Activated CD4-positive, alpha-beta memory T cell treated with anti-CD3 and anti-CD28 coated beads for 36 hours (primary cell): ENCODE measurements at regions not wholly inside any gene's neighbourhood (a gene's known extent, or its start where the extent isn't known, plus 50 kb on each side); places are given as distances from the start of the nearest gene placed in this dataset.

ENCODE experiments used
- CTCF ChIA-PET: fragments of 350-600 bp; sonication (Branson Sonifier 250); formaldehyde crosslinking; loops from one replicate; lab custom pipeline; 2021; ENCODE audit warnings: antibody characterized with exemption, inconsistent platforms; lab: Charles Lee
- POLR2A ChIA-PET: fragments of 350-600 bp; sonication (Branson Sonifier 250); formaldehyde crosslinking; loops from one replicate; lab custom pipeline; 2021; ENCODE audit warnings: antibody characterized with exemption; lab: Charles Lee
- DNase-seq: peaks from one replicate; pipeline ENCODE4 v3.0.0-alpha.2; 2020
- H3K27ac Mint-ChIP-seq: one replicate; pipeline ENCODE4 v1.8.0; 2021; ENCODE audit warnings: mixed read lengths
- H3K27me3 Mint-ChIP-seq: one replicate; pipeline ENCODE4 v1.8.0; 2021; ENCODE audit warnings: mixed read lengths
- H3K36me3 Mint-ChIP-seq: one replicate; pipeline ENCODE4 v1.8.0; 2021; ENCODE audit warnings: mixed read lengths
- H3K4me1 Mint-ChIP-seq: one replicate; pipeline ENCODE4 v1.8.0; 2021; ENCODE audit warnings: low read depth, mixed read lengths
- H3K4me3 Mint-ChIP-seq: one replicate; pipeline ENCODE4 v1.8.0; 2021; ENCODE audit warnings: mild to moderate bottlenecking, mixed read lengths
- H3K9me3 Mint-ChIP-seq: one replicate; pipeline ENCODE4 v1.8.0; 2021; ENCODE audit warnings: mixed read lengths
- intact Hi-C: fragments of 100-400 bp; cut with micrococcal nuclease; formaldehyde crosslinking; loops from one replicate; pipeline ENCODE4 v1.15.1; 2023

DNA sequence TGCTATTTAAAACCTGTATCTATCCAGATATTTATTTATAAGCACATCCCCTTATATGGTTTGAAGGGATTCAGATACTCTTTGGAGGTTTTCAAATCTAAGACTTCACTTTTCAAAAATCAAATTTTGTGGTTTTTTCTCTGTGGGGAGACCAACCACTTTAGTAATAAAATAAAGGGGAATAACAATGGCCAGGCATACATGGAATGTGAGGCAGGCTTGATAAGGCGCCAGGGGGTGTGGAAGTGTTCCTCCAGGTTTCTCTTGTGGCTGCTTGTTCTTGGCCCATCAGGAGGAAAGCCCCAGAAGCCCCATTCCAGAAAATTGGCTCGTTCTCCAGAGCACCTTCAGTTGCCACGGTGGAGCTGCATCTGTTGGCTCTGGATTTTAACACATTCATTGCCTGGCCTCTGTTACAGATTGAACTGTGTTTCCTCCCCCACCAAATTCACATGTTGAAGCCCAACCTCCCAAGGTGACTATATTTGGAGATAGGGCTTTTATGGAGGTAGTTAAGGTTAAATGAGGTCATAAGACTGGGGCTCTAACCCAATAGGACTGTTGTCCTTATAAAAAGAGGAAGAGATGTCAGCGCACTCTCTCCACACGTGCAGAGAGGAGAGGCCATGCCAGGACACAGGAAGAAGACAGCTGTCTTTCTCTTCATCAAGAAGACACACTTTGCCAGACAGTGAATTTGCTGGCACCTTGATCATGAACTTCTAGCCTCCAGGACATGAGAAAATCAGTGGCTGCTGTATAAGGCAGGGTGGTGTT lies 195.9 kb downstream of the TMEM38B start:
- ChIA-PET CTCF (interaction anchor here (4.1 kb wide), 1 partner anchor 8 kb away, joined by 14 read pairs; no protein-coding TSS in a partner anchor), POLR2A (no interaction called here)
- Mint-ChIP-seq H3K4me3 (no peak overlapping the region), H3K4me1 (no peaks in the 10 kb centered on the region), H3K36me3 (no peaks in the 10 kb centered on the region), H3K27me3 (no peaks in the 10 kb centered on the region), H3K27ac (no peak overlapping the region), H3K9me3 (no peaks in the 10 kb centered on the region)
- intact Hi-C loops = no loop called here
- no peak for DNase-seq

DNA sequence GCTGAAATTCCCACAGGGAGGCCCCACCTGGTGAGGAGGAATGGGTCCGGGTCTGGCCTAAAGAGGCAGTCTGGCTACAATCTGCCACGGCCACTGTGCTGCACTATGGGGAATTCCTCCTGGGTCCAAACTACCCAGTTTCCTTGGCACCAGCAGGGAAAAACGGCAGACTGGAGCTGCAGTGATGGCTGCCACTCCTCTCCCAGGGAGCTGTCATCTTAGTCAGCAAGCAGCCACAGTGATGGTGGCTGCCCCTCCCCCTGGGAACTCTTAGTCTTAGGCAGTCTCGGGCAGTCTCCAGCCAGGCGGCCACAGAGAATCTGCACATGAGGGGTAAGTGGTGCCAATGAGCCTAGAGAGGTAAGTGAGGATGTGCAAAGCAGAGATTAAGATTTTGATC lies 205.8 kb downstream of the TMEM38B start:
- H3K36me3 Mint-ChIP-seq = no peaks in the 10 kb centered on the region
- no peak overlapping the region for H3K4me3 Mint-ChIP-seq
- H3K27ac Mint-ChIP-seq = no peak overlapping the region
- intact Hi-C loops = no loop called here
- H3K9me3 Mint-ChIP-seq = no peaks in the 10 kb centered on the region
- H3K4me1 Mint-ChIP-seq = no peaks in the 10 kb centered on the region
- POLR2A ChIA-PET = no interaction called here
- DNase-seq = no peak
- CTCF ChIA-PET = no interaction called here
- peaks cover 3% of the 10 kb centered on the region for H3K27me3 Mint-ChIP-seq

DNA sequence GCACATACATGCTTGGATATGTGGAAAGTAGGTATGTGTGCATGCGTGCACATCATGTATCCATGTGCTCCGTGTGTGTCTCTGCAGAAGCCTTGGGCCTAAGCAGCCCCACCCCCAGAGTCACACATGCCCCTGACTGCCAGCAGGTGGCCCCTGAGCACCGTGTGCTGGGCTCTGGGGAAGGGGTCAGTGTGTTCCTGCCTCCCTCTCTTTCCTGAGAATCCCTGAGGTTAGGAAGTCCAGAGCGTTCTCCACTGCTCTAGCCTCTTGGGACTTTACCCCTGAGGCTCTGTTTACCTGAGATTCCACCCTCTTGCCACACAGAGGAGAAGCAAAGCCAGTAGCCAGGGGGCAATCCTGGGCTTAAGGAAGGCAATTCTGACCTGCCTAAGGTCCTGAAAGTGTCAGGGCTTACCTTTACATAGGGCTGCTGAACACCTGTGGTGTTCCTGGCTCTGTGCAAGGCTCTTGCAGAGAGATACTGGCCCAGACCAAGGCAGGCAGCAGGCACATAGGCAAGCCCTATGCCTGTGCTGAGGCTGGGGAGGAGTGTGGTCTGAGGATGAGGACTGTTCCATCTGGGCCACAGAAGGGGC lies 207.3 kb downstream of the TMEM38B start:
- H3K9me3 Mint-ChIP-seq = no peaks in the 10 kb centered on the region
- H3K4me1 Mint-ChIP-seq = no peaks in the 10 kb centered on the region
- DNase-seq = no peak
- H3K27ac Mint-ChIP-seq = no peak overlapping the region
- ChIA-PET CTCF (no interaction called here), POLR2A (no interaction called here)
- no peak overlapping the region for H3K4me3 Mint-ChIP-seq
- intact Hi-C loops = no loop called here
- no peaks in the 10 kb centered on the region for H3K36me3 Mint-ChIP-seq
- H3K27me3 Mint-ChIP-seq = peaks cover 3% of the 10 kb centered on the region

DNA sequence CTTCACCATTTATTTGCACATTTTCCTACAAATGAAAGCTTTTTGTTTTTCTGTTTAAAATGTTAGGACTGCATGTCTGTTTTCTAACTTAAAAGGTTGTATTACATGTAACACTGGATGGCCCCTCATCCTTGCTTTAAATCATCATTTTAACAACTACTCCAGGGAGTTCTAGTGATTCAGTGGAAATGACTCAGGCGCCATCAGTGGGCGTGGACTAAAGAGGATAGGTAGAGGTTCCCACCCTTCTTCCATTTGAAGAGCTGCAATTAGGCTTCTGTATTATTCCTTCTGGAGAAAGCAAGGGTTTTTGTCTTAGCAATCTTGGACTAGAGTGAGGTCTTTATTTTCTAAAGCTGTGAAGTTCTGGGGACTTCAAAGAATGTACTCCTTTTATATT lies 213.7 kb downstream of the TMEM38B start:
- H3K27ac Mint-ChIP-seq = no peak overlapping the region
- no peaks in the 10 kb centered on the region for H3K36me3 Mint-ChIP-seq
- ChIA-PET CTCF (interaction anchor here (1.0 kb wide), 1 partner anchor 27 kb away, joined by 3 read pairs; no protein-coding TSS in a partner anchor), POLR2A (no interaction called here)
- H3K27me3 Mint-ChIP-seq = no peaks in the 10 kb centered on the region
- no peaks in the 10 kb centered on the region for H3K9me3 Mint-ChIP-seq
- H3K4me1 Mint-ChIP-seq = no peaks in the 10 kb centered on the region
- no peak for DNase-seq
- no peak overlapping the region for H3K4me3 Mint-ChIP-seq
- intact Hi-C loops = no loop called here

DNA sequence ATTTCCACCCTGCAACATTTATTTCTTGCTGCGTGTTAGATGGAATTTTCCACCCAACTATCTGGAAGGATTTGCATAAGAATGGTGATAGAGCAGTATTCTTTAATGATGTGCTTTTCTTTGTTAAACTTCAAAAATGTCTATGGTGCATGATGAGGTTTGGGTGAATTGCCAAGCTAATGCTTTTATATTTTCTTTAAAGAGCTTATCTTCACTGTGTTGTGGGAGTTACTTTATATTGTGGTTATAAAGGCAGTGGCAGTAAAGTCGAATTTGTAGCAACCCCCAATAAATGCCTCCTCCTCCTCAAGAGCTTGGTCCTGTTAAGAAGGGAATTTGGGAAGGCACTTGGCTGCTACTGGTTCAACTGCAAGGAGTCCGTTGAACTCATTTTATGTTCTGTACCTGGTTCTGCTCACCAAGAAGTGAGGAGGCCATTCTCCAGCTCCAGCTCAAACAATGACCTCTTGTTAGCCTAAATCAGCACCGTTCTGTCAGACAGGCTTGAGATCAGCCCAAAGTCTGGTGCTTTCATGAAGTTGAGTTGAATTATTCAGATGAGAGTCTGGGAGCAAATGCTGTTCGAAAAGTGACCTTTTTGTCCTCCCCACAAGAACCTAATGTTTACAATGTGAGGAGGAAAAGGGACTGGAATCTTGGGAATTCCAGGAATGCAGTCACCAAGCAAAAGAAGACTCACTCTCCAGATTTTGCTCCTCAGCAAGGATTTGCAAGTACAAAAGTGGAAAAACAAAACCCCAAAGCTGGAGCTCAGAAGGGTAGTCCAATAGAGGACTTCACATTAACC lies 217.0 kb downstream of the TMEM38B start:
- CTCF ChIA-PET = no interaction called here
- no peaks in the 10 kb centered on the region for H3K4me1 Mint-ChIP-seq
- POLR2A ChIA-PET = no interaction called here
- intact Hi-C loops = no loop called here
- no peaks in the 10 kb centered on the region for H3K27me3 Mint-ChIP-seq
- DNase-seq = no peak
- H3K9me3 Mint-ChIP-seq = no peaks in the 10 kb centered on the region
- H3K36me3 Mint-ChIP-seq = no peaks in the 10 kb centered on the region
- no peak overlapping the region for H3K27ac Mint-ChIP-seq
- no peak overlapping the region for H3K4me3 Mint-ChIP-seq

DNA sequence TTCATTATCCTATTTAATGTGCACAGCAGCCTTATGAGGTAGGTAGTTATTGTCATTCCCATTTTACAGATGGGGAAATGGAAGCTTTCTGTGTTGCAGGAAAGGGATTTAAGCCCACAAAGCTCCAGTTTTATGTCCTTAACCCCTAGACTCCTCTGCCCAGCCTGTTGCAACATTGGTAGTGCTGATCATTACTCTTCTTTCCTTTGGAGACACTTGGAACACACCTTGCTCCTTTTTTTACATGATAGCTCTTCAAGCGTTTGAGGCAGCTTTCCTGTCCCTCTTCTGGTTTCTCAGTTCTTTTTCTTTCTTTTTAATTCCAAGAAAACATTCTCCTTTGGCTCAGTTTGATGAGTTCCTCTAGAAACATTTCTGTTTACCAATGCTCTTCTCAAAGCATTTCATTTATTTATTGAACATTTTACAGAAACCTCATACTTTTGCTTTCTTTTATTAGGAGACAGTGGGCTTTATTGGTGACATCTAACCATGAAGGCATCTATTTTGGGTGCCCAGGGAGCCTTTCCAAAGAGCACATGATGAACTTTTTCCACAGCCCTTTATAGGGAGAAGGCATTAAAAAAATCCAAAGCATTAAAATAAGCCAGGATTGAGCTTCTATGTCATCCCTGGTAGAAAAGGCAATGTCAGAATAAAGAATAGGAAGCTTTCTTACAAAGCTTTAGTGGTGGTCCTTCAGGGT lies 218.0 kb downstream of the TMEM38B start:
- Mint-ChIP-seq H3K36me3 (no peaks in the 10 kb centered on the region), H3K9me3 (no peaks in the 10 kb centered on the region), H3K27me3 (no peaks in the 10 kb centered on the region), H3K4me3 (no peak overlapping the region), H3K27ac (no peak overlapping the region), H3K4me1 (no peaks in the 10 kb centered on the region)
- no peak for DNase-seq
- intact Hi-C loops = no loop called here
- ChIA-PET POLR2A (no interaction called here), CTCF (no interaction called here)

DNA sequence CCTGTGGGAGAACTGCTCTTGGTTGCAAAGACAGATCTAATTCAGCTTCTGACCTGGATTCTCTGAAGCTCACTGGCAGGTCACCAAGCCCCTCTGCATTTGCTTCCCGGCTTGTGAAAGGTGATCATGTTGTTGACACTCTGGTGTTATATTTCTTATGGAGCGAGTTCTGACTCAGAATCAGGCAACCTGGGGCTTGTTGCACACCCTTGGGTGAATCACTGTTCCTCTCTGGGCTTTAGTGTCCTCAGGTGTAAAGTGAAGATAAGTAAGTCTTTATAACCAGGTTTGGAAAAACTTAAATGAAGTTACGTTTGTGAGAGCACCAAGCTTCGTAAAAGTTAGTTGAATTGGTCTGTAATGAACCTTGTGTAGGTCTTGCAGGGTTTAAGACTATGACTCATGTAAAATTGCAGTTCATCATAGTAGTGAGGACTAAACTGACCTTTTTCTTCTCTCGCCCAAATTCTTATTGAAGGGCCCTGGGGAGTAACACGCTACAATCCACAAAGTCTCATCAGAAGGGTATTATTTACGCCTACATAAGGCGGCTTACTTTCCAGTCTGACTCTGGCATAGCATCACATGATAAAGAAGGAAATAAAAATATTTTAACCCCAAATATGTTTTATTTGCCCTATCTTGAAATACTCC lies 218.6 kb downstream of the TMEM38B start:
- ChIA-PET POLR2A (no interaction called here), CTCF (no interaction called here)
- Mint-ChIP-seq H3K4me1 (no peaks in the 10 kb centered on the region), H3K9me3 (no peaks in the 10 kb centered on the region), H3K27me3 (no peaks in the 10 kb centered on the region), H3K36me3 (no peaks in the 10 kb centered on the region), H3K27ac (no peak overlapping the region), H3K4me3 (no peak overlapping the region)
- DNase-seq = no peak
- intact Hi-C loops = no loop called here

DNA sequence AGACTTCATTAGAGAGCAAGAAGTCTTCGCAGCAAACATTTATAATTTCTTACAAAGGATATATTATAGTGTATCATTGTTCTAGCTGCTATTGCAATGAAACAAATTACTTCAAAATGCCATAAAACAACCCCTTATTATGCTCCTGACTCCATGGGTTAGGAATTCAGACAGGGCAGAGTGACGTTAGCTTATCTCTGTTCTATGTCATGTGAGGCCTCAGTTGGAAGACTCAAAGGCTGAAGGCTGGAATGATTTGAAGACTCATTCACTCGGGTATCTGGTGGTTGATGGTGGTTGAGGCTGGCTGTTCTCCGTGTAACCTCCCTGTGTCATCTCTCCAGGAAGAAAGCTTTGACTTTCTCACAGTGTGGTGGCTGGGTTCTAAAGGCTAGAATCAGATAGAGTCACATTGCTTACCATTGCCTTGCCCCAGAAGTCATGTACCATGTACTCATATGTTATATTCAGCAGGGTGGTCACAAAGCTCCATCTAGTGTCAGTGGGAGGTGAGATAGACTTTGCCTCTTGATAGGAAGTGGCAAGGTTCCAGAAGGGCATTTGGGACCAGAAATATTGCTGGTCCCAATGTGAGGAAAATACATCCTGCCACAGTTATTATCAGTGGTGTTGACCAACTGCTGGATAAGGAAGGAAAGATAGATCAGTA lies 226.9 kb downstream of the TMEM38B start:
- intact Hi-C loops = no loop called here
- Mint-ChIP-seq H3K27ac (no peak overlapping the region), H3K27me3 (no peaks in the 10 kb centered on the region), H3K4me1 (no peaks in the 10 kb centered on the region), H3K9me3 (no peaks in the 10 kb centered on the region), H3K36me3 (no peaks in the 10 kb centered on the region), H3K4me3 (no peak overlapping the region)
- DNase-seq = no peak
- CTCF ChIA-PET = no interaction called here
- POLR2A ChIA-PET = no interaction called here

DNA sequence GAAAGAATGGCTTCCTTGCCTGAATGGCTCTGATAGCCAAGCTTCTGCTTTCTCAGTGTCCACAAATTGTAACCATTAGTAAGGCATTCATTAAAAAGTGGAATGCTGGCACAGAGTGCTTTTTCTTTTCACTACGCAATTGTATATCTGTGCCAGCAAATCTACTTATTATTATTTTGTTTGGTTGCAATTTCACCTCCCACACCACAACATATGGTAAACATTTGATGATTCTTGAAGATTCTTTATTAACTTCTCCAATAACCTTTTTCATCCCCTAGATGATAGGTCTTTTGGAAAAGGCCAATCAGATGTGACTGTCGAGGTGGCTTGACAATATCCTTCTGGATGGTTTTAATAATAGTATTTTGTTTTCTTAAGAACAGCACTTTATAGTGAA lies 234.1 kb downstream of the TMEM38B start:
- intact Hi-C loops = no loop called here
- H3K27me3 Mint-ChIP-seq = no peaks in the 10 kb centered on the region

DNA sequence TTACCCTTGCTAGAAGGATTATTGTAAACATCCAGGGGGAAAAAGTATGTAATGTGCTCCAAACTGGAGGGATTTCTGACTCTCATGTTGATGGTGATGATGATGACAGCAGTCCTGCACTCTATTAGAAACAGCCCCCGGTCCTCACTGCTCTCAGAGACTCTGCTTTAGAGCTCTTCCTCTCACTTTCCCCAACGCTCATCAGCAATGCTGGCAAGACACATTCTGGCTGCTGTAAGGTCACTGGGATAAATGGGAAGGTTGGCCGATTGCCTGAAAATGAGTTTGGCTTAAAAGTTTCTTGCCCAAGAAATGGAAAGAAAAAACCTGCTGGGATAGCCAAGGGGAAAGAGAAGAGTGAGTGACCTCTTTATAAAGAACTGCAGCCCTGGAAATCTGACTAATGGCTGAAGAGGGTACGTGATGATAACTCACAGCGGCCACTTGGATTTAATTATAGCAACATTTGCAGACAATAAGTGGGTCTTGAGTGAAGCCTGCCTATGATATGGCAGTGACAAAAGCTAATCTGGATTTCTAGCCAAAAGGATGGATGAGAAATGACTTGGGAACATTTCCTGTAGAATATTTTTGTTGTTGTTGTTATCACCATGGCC lies 235.8 kb downstream of the TMEM38B start:
- H3K9me3 Mint-ChIP-seq = peaks cover 5% of the 10 kb centered on the region
- no peak for DNase-seq
- intact Hi-C loops = no loop called here
- H3K4me1 Mint-ChIP-seq = no peaks in the 10 kb centered on the region
- ChIA-PET POLR2A (no interaction called here), CTCF (no interaction called here)
- no peak overlapping the region for H3K27ac Mint-ChIP-seq
- no peaks in the 10 kb centered on the region for H3K27me3 Mint-ChIP-seq
- H3K4me3 Mint-ChIP-seq = no peak overlapping the region
- no peaks in the 10 kb centered on the region for H3K36me3 Mint-ChIP-seq

More for the DNA sequence above, 234.1 kb downstream of the TMEM38B start:
- Mint-ChIP-seq H3K36me3 (no peaks in the 10 kb centered on the region), H3K9me3 (peaks cover 3% of the 10 kb centered on the region), H3K4me1 (no peaks in the 10 kb centered on the region), H3K4me3 (no peak overlapping the region), H3K27ac (no peak overlapping the region)
- no peak for DNase-seq
- ChIA-PET POLR2A (no interaction called here), CTCF (no interaction called here)

DNA sequence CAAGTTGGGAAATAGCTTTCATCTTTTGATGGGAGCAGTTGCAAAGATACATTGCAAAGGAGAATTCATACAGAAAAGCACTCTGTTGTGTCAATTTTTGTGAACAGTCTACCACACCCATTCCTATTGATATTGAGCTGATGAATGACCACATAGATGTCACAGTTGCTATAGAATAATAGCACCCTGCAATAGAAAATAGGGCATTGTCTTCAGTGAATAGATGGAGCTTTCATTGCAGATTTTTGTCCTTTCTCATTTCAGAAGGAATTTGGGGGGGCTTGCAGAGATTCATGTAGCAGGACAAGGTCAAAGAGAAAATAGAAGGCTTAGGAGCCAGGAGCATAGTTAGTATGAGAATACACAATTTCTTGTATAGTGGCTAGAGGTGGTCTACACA lies 237.9 kb downstream of the TMEM38B start:
- H3K4me3 Mint-ChIP-seq = no peak overlapping the region
- intact Hi-C loops = no loop called here
- no peaks in the 10 kb centered on the region for H3K36me3 Mint-ChIP-seq
- no peak for DNase-seq
- H3K4me1 Mint-ChIP-seq = no peaks in the 10 kb centered on the region
- peaks cover 5% of the 10 kb centered on the region for H3K9me3 Mint-ChIP-seq
- POLR2A ChIA-PET = no interaction called here
- H3K27me3 Mint-ChIP-seq = no peaks in the 10 kb centered on the region
- CTCF ChIA-PET = no interaction called here
- no peak overlapping the region for H3K27ac Mint-ChIP-seq
